ENCODE measurements at regions not wholly inside any gene's neighbourhood (a gene's known extent, or its start where the extent isn't known, plus 50 kb on each side); places are given as distances from the start of the nearest gene placed in this dataset.

DNA sequence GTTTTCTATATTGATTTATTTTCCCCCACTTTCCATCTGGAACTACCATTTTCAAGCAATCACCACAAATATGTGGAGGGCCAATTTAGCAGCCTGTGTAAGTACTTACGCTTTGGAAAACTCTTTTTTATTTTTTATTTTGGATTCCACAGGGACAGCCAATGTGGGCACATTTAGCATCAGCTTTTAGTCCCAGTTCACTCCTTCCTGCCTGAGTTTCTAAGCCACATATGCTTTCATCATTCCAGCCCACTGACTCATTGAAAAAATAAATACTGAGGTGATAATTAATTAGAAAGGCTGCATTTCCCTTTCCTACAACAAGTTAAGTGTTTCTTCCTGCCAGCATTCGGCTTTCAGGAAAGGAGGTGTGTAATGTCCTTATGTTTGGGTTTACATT lies 76.8 kb downstream of the TMEM167A start:
- TF ChIP-seq, protein P1, sequence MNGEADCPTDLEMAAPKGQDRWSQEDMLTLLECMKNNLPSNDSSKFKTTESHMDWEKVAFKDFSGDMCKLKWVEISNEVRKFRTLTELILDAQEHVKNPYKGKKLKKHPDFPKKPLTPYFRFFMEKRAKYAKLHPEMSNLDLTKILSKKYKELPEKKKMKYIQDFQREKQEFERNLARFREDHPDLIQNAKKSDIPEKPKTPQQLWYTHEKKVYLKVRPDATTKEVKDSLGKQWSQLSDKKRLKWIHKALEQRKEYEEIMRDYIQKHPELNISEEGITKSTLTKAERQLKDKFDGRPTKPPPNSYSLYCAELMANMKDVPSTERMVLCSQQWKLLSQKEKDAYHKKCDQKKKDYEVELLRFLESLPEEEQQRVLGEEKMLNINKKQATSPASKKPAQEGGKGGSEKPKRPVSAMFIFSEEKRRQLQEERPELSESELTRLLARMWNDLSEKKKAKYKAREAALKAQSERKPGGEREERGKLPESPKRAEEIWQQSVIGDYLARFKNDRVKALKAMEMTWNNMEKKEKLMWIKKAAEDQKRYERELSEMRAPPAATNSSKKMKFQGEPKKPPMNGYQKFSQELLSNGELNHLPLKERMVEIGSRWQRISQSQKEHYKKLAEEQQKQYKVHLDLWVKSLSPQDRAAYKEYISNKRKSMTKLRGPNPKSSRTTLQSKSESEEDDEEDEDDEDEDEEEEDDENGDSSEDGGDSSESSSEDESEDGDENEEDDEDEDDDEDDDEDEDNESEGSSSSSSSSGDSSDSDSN (CRISPR knock-in tag; IDR thresholded peaks at IDR 0.05): no peak
- TF ChIP-seq RBM39 (IDR thresholded peaks at IDR 0.05; ENCODE audit: low read depth, low read length, poor library complexity, severe bottlenecking) (no peak), ZNF230 (CRISPR knock-in tag; IDR thresholded peaks at IDR 0.05) (no peak), POLR2A (IDR thresholded peaks at IDR 0.05; ENCODE audit: insufficient read depth in 1 of 2, low read depth in 2 of 2, low read length in 2 of 2) (no peak), MEF2D (CRISPR knock-in tag; IDR thresholded peaks at IDR 0.05) (no peak), ZNF350 (CRISPR knock-in tag; IDR thresholded peaks at IDR 0.05; ENCODE audit: borderline replicate concordance, low read depth) (no peak), CTCF (CRISPR knock-in tag; IDR thresholded peaks at IDR 0.05) (no peak), ZNF382 (CRISPR knock-in tag; IDR thresholded peaks at IDR 0.05; ENCODE audit: borderline replicate concordance) (no peak)
- TF ChIP-seq, protein P2, sequence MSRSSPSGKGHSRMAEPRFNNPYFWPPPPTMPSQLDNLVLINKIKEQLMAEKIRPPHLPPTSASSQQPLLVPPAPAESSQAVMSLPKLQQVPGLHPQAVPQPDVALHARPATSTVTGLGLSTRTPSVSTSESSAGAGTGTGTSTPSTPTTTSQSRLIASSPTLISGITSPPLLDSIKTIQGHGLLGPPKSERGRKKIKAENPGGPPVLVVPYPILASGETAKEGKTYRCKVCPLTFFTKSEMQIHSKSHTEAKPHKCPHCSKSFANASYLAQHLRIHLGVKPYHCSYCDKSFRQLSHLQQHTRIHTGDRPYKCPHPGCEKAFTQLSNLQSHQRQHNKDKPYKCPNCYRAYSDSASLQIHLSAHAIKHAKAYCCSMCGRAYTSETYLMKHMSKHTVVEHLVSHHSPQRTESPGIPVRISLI (CRISPR knock-in tag; IDR thresholded peaks at IDR 0.05; ENCODE audit: borderline replicate concordance): no peak
- TF ChIP-seq, protein P3, sequence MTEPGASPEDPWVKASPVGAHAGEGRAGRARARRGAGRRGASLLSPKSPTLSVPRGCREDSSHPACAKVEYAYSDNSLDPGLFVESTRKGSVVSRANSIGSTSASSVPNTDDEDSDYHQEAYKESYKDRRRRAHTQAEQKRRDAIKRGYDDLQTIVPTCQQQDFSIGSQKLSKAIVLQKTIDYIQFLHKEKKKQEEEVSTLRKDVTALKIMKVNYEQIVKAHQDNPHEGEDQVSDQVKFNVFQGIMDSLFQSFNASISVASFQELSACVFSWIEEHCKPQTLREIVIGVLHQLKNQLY (CRISPR knock-in tag; IDR thresholded peaks at IDR 0.05): no peak
- TF ChIP-seq, protein P4, sequence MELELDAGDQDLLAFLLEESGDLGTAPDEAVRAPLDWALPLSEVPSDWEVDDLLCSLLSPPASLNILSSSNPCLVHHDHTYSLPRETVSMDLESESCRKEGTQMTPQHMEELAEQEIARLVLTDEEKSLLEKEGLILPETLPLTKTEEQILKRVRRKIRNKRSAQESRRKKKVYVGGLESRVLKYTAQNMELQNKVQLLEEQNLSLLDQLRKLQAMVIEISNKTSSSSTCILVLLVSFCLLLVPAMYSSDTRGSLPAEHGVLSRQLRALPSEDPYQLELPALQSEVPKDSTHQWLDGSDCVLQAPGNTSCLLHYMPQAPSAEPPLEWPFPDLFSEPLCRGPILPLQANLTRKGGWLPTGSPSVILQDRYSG (CRISPR knock-in tag; IDR thresholded peaks at IDR 0.05): no peak

Measured in HepG2 (cell line).